Subcutaneous abdominal adipose tissue (tissue), 5 donors: ENCODE measurements at regions not wholly inside any gene's neighbourhood (a gene's known extent, or its start where the extent isn't known, plus 50 kb on each side); places are given as distances from the start of the nearest gene placed in this dataset.

ENCODE experiments used
- H3K27ac ChIP-seq: one replicate; pipeline ENCODE4 v1.7.0; 2013; ENCODE audit warnings: low read depth, mild to moderate bottlenecking, inconsistent platforms, low read length, moderate library complexity
- H3K27me3 ChIP-seq, 5 donors: one replicate each; pipeline ENCODE4 v1.7.0; 2013; ENCODE audit warnings: low read length in 5 of 5, inconsistent platforms in 1 of 5; ENCODE audit not compliant: control insufficient read depth in 5 of 5, insufficient read depth in 4 of 5
- H3K36me3 ChIP-seq, 5 donors: one replicate each; pipeline ENCODE4 v1.7.0; 2013; ENCODE audit warnings: low read length in 5 of 5; ENCODE audit not compliant: control insufficient read depth in 5 of 5, insufficient read depth in 5 of 5
- H3K4me1 ChIP-seq, 5 donors: one replicate each; pipeline ENCODE4 v1.7.0; 2013; ENCODE audit warnings: low read length in 5 of 5, mild to moderate bottlenecking in 3 of 5, moderate library complexity in 1 of 5; ENCODE audit not compliant: control insufficient read depth in 5 of 5, insufficient read depth in 5 of 5
- H3K4me3 ChIP-seq, 5 donors: one replicate each; pipeline ENCODE4 v1.7.0; 2013; ENCODE audit warnings: low read length in 5 of 5, low read depth in 1 of 5
- H3K9ac ChIP-seq, 5 donors: one replicate each; pipeline ENCODE4 v1.7.0; 2013; ENCODE audit warnings: low read length in 5 of 5, mild to moderate bottlenecking in 4 of 5, moderate library complexity in 3 of 5
- H3K9me3 ChIP-seq, 5 donors: one replicate each; pipeline ENCODE4 v1.7.0; 2013; ENCODE audit warnings: low read length in 5 of 5; ENCODE audit not compliant: control insufficient read depth in 5 of 5
- donor health status: healthy.
- donor health status: healthy.
- donor health status: healthy.
- donor health status: healthy.
- donor health status: healthy.

GRCh38 chr6:159601211-159601610, 91.8 kb downstream of the SOD2 start:
- H3K9ac ChIP-seq, result no peak overlapping the region
- H3K36me3 ChIP-seq, result no peaks in the 10 kb centered on the region
- peaks cover 0 to 9% (median 6%) of the 10 kb centered on the region in 5 donors for H3K4me1 ChIP-seq
- H3K27ac ChIP-seq, result no peak overlapping the region
- peaks cover 0 to 8% (median 0%) of the 10 kb centered on the region in 5 donors for H3K27me3 ChIP-seq
- no peaks in the 10 kb centered on the region for H3K9me3 ChIP-seq
- no peak overlapping the region for H3K4me3 ChIP-seq

GRCh38 chr6:159595173-159595572, 97.9 kb downstream of the SOD2 start:
- Histone ChIP-seq H3K36me3 (no peaks in the 10 kb centered on the region), H3K4me3 (no peak overlapping the region), H3K9me3 (no peaks in the 10 kb centered on the region), H3K27ac (no peak overlapping the region), H3K4me1 (peaks cover 0 to 8% (median 0%) of the 10 kb centered on the region in 5 donors), H3K9ac (no peak overlapping the region), H3K27me3 (no peaks in the 10 kb centered on the region)

GRCh38 chr6:159594750-159595117, 98.3 kb downstream of the SOD2 start:
- Histone ChIP-seq H3K27ac (no peak overlapping the region), H3K4me1 (peaks cover 0 to 8% (median 0%) of the 10 kb centered on the region in 5 donors), H3K9me3 (no peaks in the 10 kb centered on the region), H3K27me3 (no peaks in the 10 kb centered on the region), H3K4me3 (no peak overlapping the region), H3K36me3 (no peaks in the 10 kb centered on the region), H3K9ac (no peak overlapping the region)

GRCh38 chr6:159594106-159594749, 98.8 kb downstream of the SOD2 start:
- Histone ChIP-seq H3K9ac (no peak overlapping the region), H3K27ac (no peak overlapping the region), H3K27me3 (no peaks in the 10 kb centered on the region), H3K36me3 (no peaks in the 10 kb centered on the region), H3K4me3 (no peak overlapping the region), H3K4me1 (peaks cover 0 to 8% (median 0%) of the 10 kb centered on the region in 5 donors), H3K9me3 (no peaks in the 10 kb centered on the region)

GRCh38 chr6:159590835-159591234, 102.2 kb downstream of the SOD2 start:
- H3K27me3 ChIP-seq, result no peaks in the 10 kb centered on the region
- H3K4me1 ChIP-seq, result peaks cover 0 to 8% (median 0%) of the 10 kb centered on the region in 5 donors
- no peak overlapping the region for H3K9ac ChIP-seq
- H3K36me3 ChIP-seq, result no peaks in the 10 kb centered on the region
- no peak overlapping the region for H3K27ac ChIP-seq
- H3K9me3 ChIP-seq, result peaks cover 0 to 3% (median 0%) of the 10 kb centered on the region in 5 donors
- H3K4me3 ChIP-seq, result no peak overlapping the region

- Histone ChIP-seq H3K4me3 (no peak overlapping the region), H3K27ac (no peak overlapping the region), H3K9me3 (peaks cover 0 to 3% (median 0%) of the 10 kb centered on the region in 5 donors), H3K9ac (no peak overlapping the region), H3K4me1 (no peaks in the 10 kb centered on the region), H3K36me3 (no peaks in the 10 kb centered on the region), H3K27me3 (no peaks in the 10 kb centered on the region)
Observed at GRCh38 chr6:159586684-159587083, 106.4 kb downstream of the SOD2 start.

GRCh38 chr6:159582736-159583135, 110.3 kb downstream of the SOD2 start:
- Histone ChIP-seq H3K4me3 (no peak overlapping the region), H3K36me3 (no peaks in the 10 kb centered on the region), H3K9ac (no peak overlapping the region), H3K27me3 (no peaks in the 10 kb centered on the region), H3K27ac (no peak overlapping the region), H3K9me3 (peaks cover 0 to under 1% (median 0%) of the 10 kb centered on the region in 5 donors), H3K4me1 (no peaks in the 10 kb centered on the region)

GRCh38 chr6:159578629-159579028, 114.4 kb downstream of the SOD2 start:
- Histone ChIP-seq H3K36me3 (no peaks in the 10 kb centered on the region), H3K27me3 (peaks cover 0 to 3% (median 0%) of the 10 kb centered on the region in 5 donors), H3K4me1 (no peaks in the 10 kb centered on the region), H3K9ac (no peak overlapping the region), H3K27ac (no peak overlapping the region), H3K9me3 (no peaks in the 10 kb centered on the region), H3K4me3 (no peak overlapping the region)

- H3K9ac ChIP-seq, result no peak overlapping the region
- H3K27ac ChIP-seq, result no peak overlapping the region
- H3K27me3 ChIP-seq, result peaks cover 0 to 3% (median 0%) of the 10 kb centered on the region in 5 donors
- no peak overlapping the region for H3K4me3 ChIP-seq
- no peaks in the 10 kb centered on the region for H3K9me3 ChIP-seq
- H3K4me1 ChIP-seq, result no peaks in the 10 kb centered on the region
- H3K36me3 ChIP-seq, result no peaks in the 10 kb centered on the region
Observed at GRCh38 chr6:159577564-159577963, 115.5 kb downstream of the SOD2 start.

GRCh38 chr6:159572439-159573110, 120.5 kb downstream of the SOD2 start:
- peaks cover 6 to 15% (median 14%) of the 10 kb centered on the region in 5 donors for H3K9me3 ChIP-seq
- no peak overlapping the region for H3K4me3 ChIP-seq
- no peaks in the 10 kb centered on the region for H3K4me1 ChIP-seq
- H3K27me3 ChIP-seq, result peaks cover 0 to 3% (median 0%) of the 10 kb centered on the region in 5 donors
- no peak overlapping the region for H3K9ac ChIP-seq
- no peaks in the 10 kb centered on the region for H3K36me3 ChIP-seq
- no peak overlapping the region for H3K27ac ChIP-seq
